ENCODE measurements at regions not wholly inside any gene's neighbourhood (a gene's known extent, or its start where the extent isn't known, plus 50 kb on each side); places are given as distances from the start of the nearest gene placed in this dataset.

DNA sequence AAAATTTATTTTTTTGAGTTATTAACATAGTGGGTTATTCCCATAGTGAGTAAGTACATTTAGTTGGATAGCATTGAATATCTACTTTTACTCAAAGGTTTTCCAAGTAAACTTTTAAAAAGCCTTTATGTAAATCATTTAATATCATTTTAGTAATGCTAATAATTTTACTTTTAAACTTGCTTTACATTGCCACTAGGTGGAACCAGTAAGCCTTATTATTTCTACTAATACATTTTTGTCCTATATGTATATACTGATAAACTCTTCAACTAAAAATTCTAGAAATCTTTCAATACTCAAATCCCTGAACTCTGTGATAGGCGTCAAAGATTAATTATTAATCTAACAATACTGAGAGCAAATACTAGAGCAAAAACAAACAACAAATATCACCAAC lies 1709.2 kb upstream of the PCDH20 start:
- TF ChIP-seq, protein P1, sequence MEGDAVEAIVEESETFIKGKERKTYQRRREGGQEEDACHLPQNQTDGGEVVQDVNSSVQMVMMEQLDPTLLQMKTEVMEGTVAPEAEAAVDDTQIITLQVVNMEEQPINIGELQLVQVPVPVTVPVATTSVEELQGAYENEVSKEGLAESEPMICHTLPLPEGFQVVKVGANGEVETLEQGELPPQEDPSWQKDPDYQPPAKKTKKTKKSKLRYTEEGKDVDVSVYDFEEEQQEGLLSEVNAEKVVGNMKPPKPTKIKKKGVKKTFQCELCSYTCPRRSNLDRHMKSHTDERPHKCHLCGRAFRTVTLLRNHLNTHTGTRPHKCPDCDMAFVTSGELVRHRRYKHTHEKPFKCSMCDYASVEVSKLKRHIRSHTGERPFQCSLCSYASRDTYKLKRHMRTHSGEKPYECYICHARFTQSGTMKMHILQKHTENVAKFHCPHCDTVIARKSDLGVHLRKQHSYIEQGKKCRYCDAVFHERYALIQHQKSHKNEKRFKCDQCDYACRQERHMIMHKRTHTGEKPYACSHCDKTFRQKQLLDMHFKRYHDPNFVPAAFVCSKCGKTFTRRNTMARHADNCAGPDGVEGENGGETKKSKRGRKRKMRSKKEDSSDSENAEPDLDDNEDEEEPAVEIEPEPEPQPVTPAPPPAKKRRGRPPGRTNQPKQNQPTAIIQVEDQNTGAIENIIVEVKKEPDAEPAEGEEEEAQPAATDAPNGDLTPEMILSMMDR (IDR thresholded peaks at IDR 0.05), result peak in 1 of 3 experiments; percentile 28
- TF ChIP-seq EP300 (IDR thresholded peaks at IDR 0.05), result no peak
- TF ChIP-seq POLR2AphosphoS5 (IDR thresholded peaks at IDR 0.05), result no peak

Measured in esophagus muscularis mucosa (tissue), 4 donors.